Mucosa of rectum (tissue), 2 donors: ENCODE measurements at regions not wholly inside any gene's neighbourhood (a gene's known extent, or its start where the extent isn't known, plus 50 kb on each side); places are given as distances from the start of the nearest gene placed in this dataset.

Experiments
- H3K27ac ChIP-seq, 2 donors: one replicate each; pipeline ENCODE4 v1.7.0; 2013; ENCODE audit warnings: inconsistent platforms in 2 of 2, low read depth in 2 of 2, low read length in 2 of 2
- H3K27me3 ChIP-seq, 2 donors: one replicate each; pipeline ENCODE4 v1.7.0; 2013; ENCODE audit warnings: low read length in 2 of 2; ENCODE audit not compliant: control insufficient read depth in 2 of 2, insufficient read depth in 2 of 2
- H3K36me3 ChIP-seq, 2 donors: one replicate each; pipeline ENCODE4 v1.7.0; 2013; ENCODE audit warnings: low read length in 2 of 2; ENCODE audit not compliant: control insufficient read depth in 2 of 2, insufficient read depth in 2 of 2
- H3K4me1 ChIP-seq, 2 donors: one replicate each; pipeline ENCODE4 v1.7.0; 2013; ENCODE audit warnings: low read length in 2 of 2, mild to moderate bottlenecking in 1 of 2; ENCODE audit not compliant: control insufficient read depth in 2 of 2, insufficient read depth in 2 of 2
- H3K4me3 ChIP-seq, 2 donors: one replicate each; pipeline ENCODE4 v1.7.0; 2013; ENCODE audit warnings: low read length in 2 of 2
- H3K9ac ChIP-seq, 2 donors: one replicate each; pipeline ENCODE4 v1.7.0; 2013; ENCODE audit warnings: low read length in 2 of 2, low read depth in 1 of 2, mild to moderate bottlenecking in 1 of 2
- H3K9me3 ChIP-seq, 2 donors: one replicate each; pipeline ENCODE4 v1.7.0; 2013; ENCODE audit warnings: low read length in 2 of 2; ENCODE audit not compliant: control insufficient read depth in 2 of 2
- donor health status: healthy.
- donor health status: Normal muscosa, but diverticular disease.

DNA sequence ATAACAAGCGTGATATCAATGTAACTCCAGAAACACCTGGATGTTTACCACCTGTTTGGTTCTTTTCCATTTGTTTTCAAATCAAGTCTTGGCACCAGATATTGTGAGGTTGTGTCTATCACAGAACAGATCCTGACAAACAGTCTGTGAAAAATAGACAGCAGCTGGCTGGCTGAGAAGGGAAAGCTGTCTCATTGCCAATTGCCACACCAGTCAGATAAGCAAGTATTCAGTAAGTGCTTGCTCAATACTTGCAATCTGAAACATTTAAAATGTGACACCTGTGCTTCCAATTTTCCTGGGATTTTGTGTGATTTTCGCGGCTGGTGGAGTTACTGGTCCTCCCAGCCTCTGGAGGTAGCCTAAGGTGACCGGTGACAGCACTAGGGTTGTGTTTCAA is 147.9 kb upstream of the MYO3A start:
- Histone ChIP-seq H3K4me1 (no peaks in the 10 kb centered on the region), H3K27ac (no peak overlapping the region), H3K9me3 (no peaks in the 10 kb centered on the region), H3K4me3 (no peak overlapping the region), H3K36me3 (no peaks in the 10 kb centered on the region), H3K27me3 (no peaks in the 10 kb centered on the region), H3K9ac (no peak overlapping the region)

- Histone ChIP-seq H3K9ac (no peak overlapping the region), H3K4me3 (no peak overlapping the region), H3K27me3 (no peaks in the 10 kb centered on the region), H3K9me3 (no peaks in the 10 kb centered on the region), H3K36me3 (no peaks in the 10 kb centered on the region), H3K27ac (no peak overlapping the region), H3K4me1 (no peaks in the 10 kb centered on the region)
Observed at GRCh38 chr10:25786899-25787298, 147.1 kb upstream of the MYO3A start.

DNA sequence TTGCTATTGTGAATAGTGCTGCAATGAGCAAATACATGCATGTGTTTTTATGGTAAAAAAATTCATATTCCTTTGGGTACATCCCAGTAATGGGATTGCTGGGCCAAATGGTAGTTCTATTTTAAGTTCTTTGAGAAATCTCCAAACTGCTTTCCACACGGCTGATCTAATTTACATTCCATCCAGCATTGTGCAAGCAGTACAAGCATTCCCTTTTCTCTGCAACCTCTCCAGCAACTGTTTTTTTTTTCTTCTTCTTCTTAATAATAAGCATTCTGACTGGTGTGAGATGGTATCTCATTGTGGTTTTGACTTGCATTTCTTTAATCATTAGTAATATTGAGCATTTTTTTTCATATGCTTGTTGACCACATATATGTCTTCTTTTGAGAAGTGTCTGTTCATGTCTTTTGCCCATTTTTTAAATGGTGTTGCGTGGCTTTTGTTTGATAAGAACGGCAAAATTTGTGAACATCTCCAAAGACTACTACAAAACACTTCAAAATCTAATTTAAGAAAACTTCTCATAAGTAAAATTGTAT is 136.1 kb upstream of the MYO3A start:
- Histone ChIP-seq H3K27me3 (no peaks in the 10 kb centered on the region), H3K36me3 (no peaks in the 10 kb centered on the region), H3K4me1 (no peaks in the 10 kb centered on the region), H3K27ac (no peak overlapping the region), H3K4me3 (no peak overlapping the region), H3K9me3 (no peaks in the 10 kb centered on the region), H3K9ac (no peak overlapping the region)

DNA sequence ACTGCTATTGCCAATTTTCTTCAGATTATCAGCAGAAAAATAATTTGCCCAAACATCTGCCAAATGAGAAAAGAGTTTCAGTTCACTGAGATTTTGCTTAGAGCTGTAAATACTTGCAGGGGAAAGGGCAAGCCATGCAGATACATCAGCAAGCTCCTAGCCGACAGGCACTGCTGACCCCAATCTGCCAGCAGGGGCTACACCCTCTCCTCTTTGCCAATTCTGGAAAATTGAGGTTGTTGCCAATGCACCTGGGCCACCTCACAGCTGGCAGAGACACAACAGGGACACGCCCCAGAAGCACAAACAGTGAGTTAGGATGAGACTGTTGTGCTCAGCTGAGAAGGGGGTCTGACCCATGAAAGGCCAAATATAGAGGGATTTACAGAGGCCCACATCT is 129.5 kb upstream of the MYO3A start:
- Histone ChIP-seq H3K4me3 (no peak overlapping the region), H3K27me3 (no peaks in the 10 kb centered on the region), H3K4me1 (no peaks in the 10 kb centered on the region), H3K9me3 (no peaks in the 10 kb centered on the region), H3K36me3 (no peaks in the 10 kb centered on the region), H3K27ac (no peak overlapping the region), H3K9ac (no peak overlapping the region)

- Histone ChIP-seq H3K9me3 (no peaks in the 10 kb centered on the region), H3K4me1 (no peaks in the 10 kb centered on the region), H3K4me3 (no peak overlapping the region), H3K36me3 (no peaks in the 10 kb centered on the region), H3K27me3 (no peaks in the 10 kb centered on the region), H3K27ac (no peak overlapping the region), H3K9ac (no peak overlapping the region)
Observed at GRCh38 chr10:25805986-25806385, 128.0 kb upstream of the MYO3A start.

DNA sequence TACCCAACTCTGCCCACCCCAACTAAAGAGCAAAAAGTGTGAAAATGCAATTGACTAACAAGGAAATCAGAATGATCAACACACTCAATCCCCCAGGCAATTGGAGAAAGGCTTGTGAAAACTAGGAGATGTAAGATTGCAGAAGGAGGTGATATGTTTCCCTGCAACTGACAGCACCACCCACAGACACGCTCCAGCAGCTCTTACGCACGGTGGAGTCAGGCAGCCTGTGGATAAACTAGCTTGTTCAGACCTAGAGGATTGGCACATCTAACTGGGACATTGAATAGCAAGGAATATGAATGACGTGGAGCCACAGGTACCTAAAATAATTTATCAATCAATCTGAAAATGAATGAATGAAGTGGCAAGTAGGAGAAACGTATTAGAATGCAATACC is 125.7 kb upstream of the MYO3A start:
- H3K9me3 ChIP-seq, result no peaks in the 10 kb centered on the region
- no peaks in the 10 kb centered on the region for H3K36me3 ChIP-seq
- H3K9ac ChIP-seq, result no peak overlapping the region
- H3K27me3 ChIP-seq, result no peaks in the 10 kb centered on the region
- H3K27ac ChIP-seq, result no peak overlapping the region
- H3K4me3 ChIP-seq, result no peak overlapping the region
- no peaks in the 10 kb centered on the region for H3K4me1 ChIP-seq

DNA sequence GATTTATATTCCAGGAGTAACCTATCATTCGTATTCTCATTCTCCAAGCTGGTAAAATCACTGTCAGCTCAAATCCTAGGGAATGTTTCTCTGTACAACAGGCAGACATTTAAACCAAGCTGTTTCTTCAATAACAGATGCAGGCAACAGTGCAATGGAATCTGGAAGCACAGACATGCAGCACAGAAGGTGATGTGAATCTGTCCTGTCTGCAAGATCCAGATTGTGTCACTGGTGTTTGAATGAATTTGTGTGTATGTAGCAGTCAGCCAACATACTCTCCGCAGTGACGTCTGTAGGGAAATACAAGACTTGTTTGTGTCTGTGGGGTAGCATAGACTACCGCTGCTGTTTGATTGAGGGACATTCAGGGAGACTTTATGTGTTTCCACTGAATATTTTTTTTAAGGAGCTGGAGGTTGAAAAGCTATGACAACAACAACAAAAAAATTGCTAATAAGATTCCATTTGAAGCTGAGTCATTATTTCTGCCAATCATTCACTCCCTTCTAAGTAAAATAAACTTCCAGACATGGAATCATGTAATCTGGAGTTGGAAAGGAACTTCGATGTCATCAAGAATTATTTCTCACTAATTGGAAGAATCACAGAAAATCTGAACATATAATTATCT is 122.9 kb upstream of the MYO3A start:
- Histone ChIP-seq H3K27me3 (no peaks in the 10 kb centered on the region), H3K36me3 (no peaks in the 10 kb centered on the region), H3K9ac (no peak overlapping the region), H3K4me3 (no peak overlapping the region), H3K27ac (no peak overlapping the region), H3K4me1 (no peaks in the 10 kb centered on the region), H3K9me3 (no peaks in the 10 kb centered on the region)

DNA sequence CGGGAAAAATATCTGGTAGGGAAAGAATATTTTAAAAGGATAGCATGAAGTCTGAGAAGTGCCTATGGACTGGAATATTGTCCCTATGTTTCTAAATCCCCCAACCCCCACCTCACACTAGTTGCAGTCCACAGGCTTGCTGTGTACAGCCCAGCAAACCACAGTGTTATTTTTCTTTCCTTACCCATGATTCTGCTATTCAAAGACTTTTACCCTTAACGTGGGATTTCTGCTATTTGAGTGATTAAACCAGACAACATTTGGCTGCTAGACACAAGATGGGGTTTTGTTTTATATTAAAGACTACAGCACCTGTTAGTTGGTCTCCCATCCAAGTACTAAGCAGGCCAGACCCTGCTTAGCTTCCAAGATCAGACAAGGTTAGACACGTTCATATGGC is 120.5 kb upstream of the MYO3A start:
- Histone ChIP-seq H3K4me3 (no peak overlapping the region), H3K4me1 (no peaks in the 10 kb centered on the region), H3K9ac (no peak overlapping the region), H3K9me3 (no peaks in the 10 kb centered on the region), H3K27ac (no peak overlapping the region), H3K36me3 (no peaks in the 10 kb centered on the region), H3K27me3 (no peaks in the 10 kb centered on the region)

- H3K9me3 ChIP-seq, result no peaks in the 10 kb centered on the region
- H3K4me1 ChIP-seq, result no peaks in the 10 kb centered on the region
- H3K27me3 ChIP-seq, result no peaks in the 10 kb centered on the region
- no peak overlapping the region for H3K4me3 ChIP-seq
- H3K27ac ChIP-seq, result no peak overlapping the region
- no peak overlapping the region for H3K9ac ChIP-seq
- H3K36me3 ChIP-seq, result no peaks in the 10 kb centered on the region
Observed at GRCh38 chr10:25815236-25815635, 118.8 kb upstream of the MYO3A start.

DNA sequence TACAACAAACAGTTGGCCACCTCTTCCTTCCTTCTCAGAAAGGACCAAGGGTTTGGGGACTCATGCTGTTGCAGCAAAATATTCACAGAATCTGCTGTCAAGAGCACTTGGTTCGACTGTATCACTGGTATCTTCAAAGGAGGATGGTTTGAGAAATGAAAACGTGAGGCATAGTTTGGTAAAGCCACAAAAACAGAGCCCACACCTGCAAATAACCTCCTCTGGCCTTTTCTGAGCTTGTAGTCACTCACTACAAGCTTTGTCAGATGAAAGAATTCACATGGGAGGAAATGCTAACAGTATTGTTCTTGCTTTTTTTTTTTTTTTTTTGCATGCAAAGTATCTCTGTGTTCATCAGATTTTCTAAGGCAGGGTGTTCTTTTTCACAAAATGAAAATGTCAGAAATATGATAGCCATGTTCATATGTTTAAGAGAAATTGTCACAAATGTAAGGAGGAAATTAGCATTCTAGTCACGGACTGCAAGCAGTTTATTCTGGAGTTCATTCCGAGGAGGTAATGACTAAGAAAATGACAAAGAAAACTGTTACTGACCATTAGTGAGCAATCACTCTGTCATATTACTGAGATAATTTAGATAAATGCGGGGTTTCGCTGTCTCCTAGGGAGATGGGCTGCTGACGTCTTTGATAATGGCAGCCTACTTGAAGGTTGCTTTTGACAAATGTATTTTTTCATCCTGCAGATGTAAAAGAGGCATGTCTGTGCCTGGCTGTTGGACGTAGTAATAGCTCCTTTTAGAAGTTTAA is 117.8 kb upstream of the MYO3A start:
- Histone ChIP-seq H3K9ac (no peak overlapping the region), H3K9me3 (no peaks in the 10 kb centered on the region), H3K36me3 (no peaks in the 10 kb centered on the region), H3K27me3 (no peaks in the 10 kb centered on the region), H3K4me3 (no peak overlapping the region), H3K27ac (no peak overlapping the region), H3K4me1 (no peaks in the 10 kb centered on the region)
